ENCODE measurements at regions not wholly inside any gene's neighbourhood (a gene's known extent, or its start where the extent isn't known, plus 50 kb on each side); places are given as distances from the start of the nearest gene placed in this dataset.

- TF ChIP-seq CREB1 (CRISPR knock-in tag; IDR thresholded peaks at IDR 0.05; ENCODE audit: low read depth), result no peak
- TF ChIP-seq EZH2phosphoT487 (IDR thresholded peaks at IDR 0.05; ENCODE audit: unreplicated experiment), result no peak
- no peak for TF ChIP-seq ZNF331 (CRISPR knock-in tag; IDR thresholded peaks at IDR 0.05; ENCODE audit: low read depth)
Measured at GRCh38 chr12:25005376-25005775, 56.5 kb upstream of the BCAT1 start (continued).

DNA sequence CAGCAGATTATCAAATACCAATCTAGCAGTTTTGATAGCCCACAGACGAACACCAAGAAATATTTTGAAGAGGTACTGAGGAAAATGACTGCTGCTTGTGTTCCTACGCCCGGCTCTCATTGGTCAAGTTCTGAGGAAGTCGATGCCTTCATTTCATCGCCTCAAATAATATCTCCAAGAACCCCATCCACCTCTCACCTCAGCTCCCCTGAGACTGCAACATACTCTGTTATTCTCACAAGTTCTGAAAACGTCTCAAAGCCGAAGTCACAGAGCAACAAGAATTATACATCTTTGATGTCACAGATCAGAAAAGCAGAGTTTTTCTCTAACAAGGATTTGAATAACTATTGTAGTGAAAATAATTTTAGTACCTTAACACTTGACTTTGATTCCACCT lies 55.5 kb upstream of the BCAT1 start:
- H3K9me3 Mint-ChIP-seq, result no peaks in the 10 kb centered on the region
- H3K4me1 Mint-ChIP-seq, result no peaks in the 10 kb centered on the region
- no peaks in the 10 kb centered on the region for H3K4me1 ChIP-seq (ENCODE audit: insufficient read depth)
- H3K27ac ChIP-seq (ENCODE audit: low read depth), result no peak overlapping the region
- H3K27me3 ChIP-seq (ENCODE audit: insufficient read depth), result no peaks in the 10 kb centered on the region
- H3K27me3 Mint-ChIP-seq (ENCODE audit: insufficient read depth, low read depth, poor library complexity), result no peaks in the 10 kb centered on the region
- no peak overlapping the region for H3K27ac Mint-ChIP-seq
- H3K36me3 Mint-ChIP-seq (ENCODE audit: low read depth), result no peaks in the 10 kb centered on the region
- no peaks in the 10 kb centered on the region for H3K36me3 ChIP-seq (ENCODE audit: insufficient read depth)
- H4K20me1 ChIP-seq (replicated peaks; ENCODE audit: insufficient read depth), result no peaks in the 10 kb centered on the region
- no peak overlapping the region for H3K4me3 ChIP-seq
- H3K9me2 ChIP-seq (ENCODE audit: insufficient read depth), result no peaks in the 10 kb centered on the region
- no peaks in the 10 kb centered on the region for H3F3A ChIP-seq (replicated peaks; ENCODE audit: low read depth)
- no peak overlapping the region for H3K4me2 ChIP-seq
- H3K4me3 Mint-ChIP-seq, result no peak overlapping the region
- H3K79me2 ChIP-seq (replicated peaks; ENCODE audit: insufficient read depth), result no peaks in the 10 kb centered on the region
- H2AFZ ChIP-seq, result peak overlapping the region; percentile 67; the same call in 1 of the 2 replicates
- no peak for DNase-seq (ENCODE audit: low spot score)
- TF ChIP-seq, protein P1, sequence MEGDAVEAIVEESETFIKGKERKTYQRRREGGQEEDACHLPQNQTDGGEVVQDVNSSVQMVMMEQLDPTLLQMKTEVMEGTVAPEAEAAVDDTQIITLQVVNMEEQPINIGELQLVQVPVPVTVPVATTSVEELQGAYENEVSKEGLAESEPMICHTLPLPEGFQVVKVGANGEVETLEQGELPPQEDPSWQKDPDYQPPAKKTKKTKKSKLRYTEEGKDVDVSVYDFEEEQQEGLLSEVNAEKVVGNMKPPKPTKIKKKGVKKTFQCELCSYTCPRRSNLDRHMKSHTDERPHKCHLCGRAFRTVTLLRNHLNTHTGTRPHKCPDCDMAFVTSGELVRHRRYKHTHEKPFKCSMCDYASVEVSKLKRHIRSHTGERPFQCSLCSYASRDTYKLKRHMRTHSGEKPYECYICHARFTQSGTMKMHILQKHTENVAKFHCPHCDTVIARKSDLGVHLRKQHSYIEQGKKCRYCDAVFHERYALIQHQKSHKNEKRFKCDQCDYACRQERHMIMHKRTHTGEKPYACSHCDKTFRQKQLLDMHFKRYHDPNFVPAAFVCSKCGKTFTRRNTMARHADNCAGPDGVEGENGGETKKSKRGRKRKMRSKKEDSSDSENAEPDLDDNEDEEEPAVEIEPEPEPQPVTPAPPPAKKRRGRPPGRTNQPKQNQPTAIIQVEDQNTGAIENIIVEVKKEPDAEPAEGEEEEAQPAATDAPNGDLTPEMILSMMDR (conservative IDR thresholded peaks at IDR 0.05; ENCODE audit: low read depth in 2 of 2), result no peak
- ATAC-seq, result no peak

DNA sequence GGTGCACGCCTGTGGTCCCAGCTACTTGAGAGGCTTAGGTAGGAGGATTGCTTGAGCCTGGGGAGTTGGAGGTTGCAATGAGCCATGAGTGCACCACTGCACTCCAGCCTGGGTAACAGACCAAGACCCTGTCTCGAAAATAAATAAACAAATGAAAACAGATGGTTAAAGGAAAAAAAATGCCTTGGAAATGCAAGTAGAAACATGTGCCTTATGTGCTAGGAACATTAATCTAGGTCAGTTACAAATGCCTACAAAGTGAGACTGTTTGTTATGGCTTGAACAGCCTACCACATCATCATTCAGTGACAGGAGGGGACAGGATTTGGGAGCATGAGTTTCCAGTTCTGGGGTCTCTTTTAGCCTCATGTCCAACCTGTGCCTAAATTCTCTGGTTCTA lies 52.4 kb upstream of the BCAT1 start:
- no peaks in the 10 kb centered on the region for H3K27me3 ChIP-seq (ENCODE audit: insufficient read depth)
- H3K9me3 Mint-ChIP-seq, result no peaks in the 10 kb centered on the region
- H3K27ac Mint-ChIP-seq, result no peak overlapping the region
- ATAC-seq, result no peak
- no peaks in the 10 kb centered on the region for H3K9me2 ChIP-seq (ENCODE audit: insufficient read depth)
- DNase-seq (ENCODE audit: low spot score), result no peak
- no peaks in the 10 kb centered on the region for H3K4me1 Mint-ChIP-seq
- H3K4me2 ChIP-seq, result no peak overlapping the region
- no peaks in the 10 kb centered on the region for H3K36me3 Mint-ChIP-seq (ENCODE audit: low read depth)
- H3K27me3 Mint-ChIP-seq (ENCODE audit: insufficient read depth, low read depth, poor library complexity), result no peaks in the 10 kb centered on the region
- H3K27ac ChIP-seq (ENCODE audit: low read depth), result no peak overlapping the region
- no peaks in the 10 kb centered on the region for H3F3A ChIP-seq (replicated peaks; ENCODE audit: low read depth)
- no peaks in the 10 kb centered on the region for H3K4me1 ChIP-seq (ENCODE audit: insufficient read depth)
- H3K4me3 ChIP-seq, result no peak overlapping the region
- TF ChIP-seq, protein P1 (conservative IDR thresholded peaks at IDR 0.05; ENCODE audit: low read depth in 2 of 2), result no peak
- no peak for TF ChIP-seq NANOG (IDR thresholded peaks at IDR 0.05; ENCODE audit: borderline replicate concordance)
- no peak for TF ChIP-seq CREB1 (CRISPR knock-in tag; IDR thresholded peaks at IDR 0.05; ENCODE audit: low read depth)
- TF ChIP-seq JUNB (IDR thresholded peaks at IDR 0.05; ENCODE audit: unreplicated experiment), result no peak
- no peak for TF ChIP-seq EZH2 (IDR thresholded peaks at IDR 0.05; ENCODE audit: low read depth, unreplicated experiment)
- TF ChIP-seq, protein P2, sequence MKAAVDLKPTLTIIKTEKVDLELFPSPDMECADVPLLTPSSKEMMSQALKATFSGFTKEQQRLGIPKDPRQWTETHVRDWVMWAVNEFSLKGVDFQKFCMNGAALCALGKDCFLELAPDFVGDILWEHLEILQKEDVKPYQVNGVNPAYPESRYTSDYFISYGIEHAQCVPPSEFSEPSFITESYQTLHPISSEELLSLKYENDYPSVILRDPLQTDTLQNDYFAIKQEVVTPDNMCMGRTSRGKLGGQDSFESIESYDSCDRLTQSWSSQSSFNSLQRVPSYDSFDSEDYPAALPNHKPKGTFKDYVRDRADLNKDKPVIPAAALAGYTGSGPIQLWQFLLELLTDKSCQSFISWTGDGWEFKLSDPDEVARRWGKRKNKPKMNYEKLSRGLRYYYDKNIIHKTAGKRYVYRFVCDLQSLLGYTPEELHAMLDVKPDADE (IDR thresholded peaks at IDR 0.05), result no peak
- TF ChIP-seq, protein P3, sequence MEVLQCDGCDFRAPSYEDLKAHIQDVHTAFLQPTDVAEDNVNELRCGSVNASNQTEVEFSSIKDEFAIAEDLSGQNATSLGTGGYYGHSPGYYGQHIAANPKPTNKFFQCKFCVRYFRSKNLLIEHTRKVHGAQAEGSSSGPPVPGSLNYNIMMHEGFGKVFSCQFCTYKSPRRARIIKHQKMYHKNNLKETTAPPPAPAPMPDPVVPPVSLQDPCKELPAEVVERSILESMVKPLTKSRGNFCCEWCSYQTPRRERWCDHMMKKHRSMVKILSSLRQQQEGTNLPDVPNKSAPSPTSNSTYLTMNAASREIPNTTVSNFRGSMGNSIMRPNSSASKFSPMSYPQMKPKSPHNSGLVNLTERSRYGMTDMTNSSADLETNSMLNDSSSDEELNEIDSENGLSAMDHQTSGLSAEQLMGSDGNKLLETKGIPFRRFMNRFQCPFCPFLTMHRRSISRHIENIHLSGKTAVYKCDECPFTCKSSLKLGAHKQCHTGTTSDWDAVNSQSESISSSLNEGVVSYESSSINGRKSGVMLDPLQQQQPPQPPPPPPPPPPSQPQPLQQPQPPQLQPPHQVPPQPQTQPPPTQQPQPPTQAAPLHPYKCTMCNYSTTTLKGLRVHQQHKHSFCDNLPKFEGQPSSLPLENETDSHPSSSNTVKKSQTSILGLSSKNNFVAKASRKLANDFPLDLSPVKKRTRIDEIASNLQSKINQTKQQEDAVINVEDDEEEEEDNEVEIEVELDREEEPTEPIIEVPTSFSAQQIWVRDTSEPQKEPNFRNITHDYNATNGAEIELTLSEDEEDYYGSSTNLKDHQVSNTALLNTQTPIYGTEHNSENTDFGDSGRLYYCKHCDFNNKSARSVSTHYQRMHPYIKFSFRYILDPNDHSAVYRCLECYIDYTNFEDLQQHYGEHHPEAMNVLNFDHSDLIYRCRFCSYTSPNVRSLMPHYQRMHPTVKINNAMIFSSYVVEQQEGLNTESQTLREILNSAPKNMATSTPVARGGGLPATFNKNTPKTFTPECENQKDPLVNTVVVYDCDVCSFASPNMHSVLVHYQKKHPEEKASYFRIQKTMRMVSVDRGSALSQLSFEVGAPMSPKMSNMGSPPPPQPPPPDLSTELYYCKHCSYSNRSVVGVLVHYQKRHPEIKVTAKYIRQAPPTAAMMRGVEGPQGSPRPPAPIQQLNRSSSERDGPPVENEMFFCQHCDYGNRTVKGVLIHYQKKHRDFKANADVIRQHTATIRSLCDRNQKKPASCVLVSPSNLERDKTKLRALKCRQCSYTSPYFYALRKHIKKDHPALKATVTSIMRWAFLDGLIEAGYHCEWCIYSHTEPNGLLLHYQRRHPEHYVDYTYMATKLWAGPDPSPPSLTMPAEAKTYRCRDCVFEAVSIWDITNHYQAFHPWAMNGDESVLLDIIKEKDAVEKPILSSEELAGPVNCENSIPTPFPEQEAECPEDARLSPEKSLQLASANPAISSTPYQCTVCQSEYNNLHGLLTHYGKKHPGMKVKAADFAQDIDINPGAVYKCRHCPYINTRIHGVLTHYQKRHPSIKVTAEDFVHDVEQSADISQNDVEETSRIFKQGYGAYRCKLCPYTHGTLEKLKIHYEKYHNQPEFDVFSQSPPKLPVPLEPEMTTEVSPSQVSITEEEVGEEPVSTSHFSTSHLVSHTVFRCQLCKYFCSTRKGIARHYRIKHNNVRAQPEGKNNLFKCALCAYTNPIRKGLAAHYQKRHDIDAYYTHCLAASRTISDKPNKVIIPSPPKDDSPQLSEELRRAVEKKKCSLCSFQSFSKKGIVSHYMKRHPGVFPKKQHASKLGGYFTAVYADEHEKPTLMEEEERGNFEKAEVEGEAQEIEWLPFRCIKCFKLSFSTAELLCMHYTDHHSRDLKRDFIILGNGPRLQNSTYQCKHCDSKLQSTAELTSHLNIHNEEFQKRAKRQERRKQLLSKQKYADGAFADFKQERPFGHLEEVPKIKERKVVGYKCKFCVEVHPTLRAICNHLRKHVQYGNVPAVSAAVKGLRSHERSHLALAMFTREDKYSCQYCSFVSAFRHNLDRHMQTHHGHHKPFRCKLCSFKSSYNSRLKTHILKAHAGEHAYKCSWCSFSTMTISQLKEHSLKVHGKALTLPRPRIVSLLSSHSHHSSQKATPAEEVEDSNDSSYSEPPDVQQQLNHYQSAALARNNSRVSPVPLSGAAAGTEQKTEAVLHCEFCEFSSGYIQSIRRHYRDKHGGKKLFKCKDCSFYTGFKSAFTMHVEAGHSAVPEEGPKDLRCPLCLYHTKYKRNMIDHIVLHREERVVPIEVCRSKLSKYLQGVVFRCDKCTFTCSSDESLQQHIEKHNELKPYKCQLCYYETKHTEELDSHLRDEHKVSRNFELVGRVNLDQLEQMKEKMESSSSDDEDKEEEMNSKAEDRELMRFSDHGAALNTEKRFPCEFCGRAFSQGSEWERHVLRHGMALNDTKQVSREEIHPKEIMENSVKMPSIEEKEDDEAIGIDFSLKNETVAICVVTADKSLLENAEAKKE (CRISPR knock-in tag; IDR thresholded peaks at IDR 0.05), result no peak
- H3K4me3 Mint-ChIP-seq, result no peak overlapping the region
- H4K20me1 ChIP-seq (replicated peaks; ENCODE audit: insufficient read depth), result no peaks in the 10 kb centered on the region
- no peaks in the 10 kb centered on the region for H3K79me2 ChIP-seq (replicated peaks; ENCODE audit: insufficient read depth)
- H3K36me3 ChIP-seq (ENCODE audit: insufficient read depth), result no peaks in the 10 kb centered on the region
- no peak overlapping the region for H2AFZ ChIP-seq

Data from GM23338 (cell line).